ENCODE measurements at regions not wholly inside any gene's neighbourhood (a gene's known extent, or its start where the extent isn't known, plus 50 kb on each side); places are given as distances from the start of the nearest gene placed in this dataset.

DNA sequence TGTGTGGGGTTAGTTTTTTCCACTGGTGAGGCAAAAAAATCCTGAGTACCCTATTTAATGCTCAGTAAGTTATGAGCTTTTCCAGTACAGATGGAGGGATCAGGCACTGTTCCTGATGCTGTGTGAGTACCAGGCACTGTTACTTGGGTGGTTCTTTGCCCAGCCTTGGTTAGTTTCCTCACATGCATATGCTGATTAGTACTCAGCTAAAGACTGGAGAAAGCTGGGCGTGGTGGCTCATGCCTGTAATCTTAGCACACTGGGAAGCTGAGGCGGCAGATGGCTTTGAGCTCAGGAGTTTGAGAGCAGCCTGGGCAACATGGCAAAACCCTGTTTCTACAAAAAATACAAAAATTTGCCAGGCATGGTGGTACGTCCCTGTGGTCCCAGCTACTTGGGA, 210.3 kb upstream of the SGO1 start:
- no peak for TF ChIP-seq CTCF (IDR thresholded peaks at IDR 0.05; ENCODE audit: borderline replicate concordance, control extremely low read depth, extremely low read depth, insufficient read depth, missing control alignments)
- in situ Hi-C loops (cut with MboI; ENCODE audit: low sequenced_read_pairs, unreplicated experiment) = no loop called here
- DNase-seq (ENCODE audit: low spot score) = no peak

DNA sequence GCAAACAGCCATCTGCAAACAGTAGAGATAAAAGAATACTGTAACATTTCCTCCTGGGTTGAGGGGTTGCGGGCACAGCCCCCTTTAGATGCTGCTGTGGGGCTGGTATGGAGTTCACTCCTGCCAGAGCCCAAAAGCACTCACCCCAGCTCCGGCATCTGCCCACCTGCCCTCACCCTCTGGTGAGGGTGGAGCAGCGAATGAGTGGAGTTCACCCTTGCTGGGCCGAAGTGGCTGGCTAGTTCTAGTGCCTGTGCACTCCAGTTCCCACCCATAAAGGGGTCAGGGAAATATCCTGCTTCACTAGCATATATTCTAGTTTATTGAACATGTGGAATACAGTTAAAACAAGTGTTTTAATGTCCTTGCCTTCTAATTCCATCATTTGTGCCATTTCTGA, 209.7 kb upstream of the SGO1 start:
- in situ Hi-C loops (cut with MboI; ENCODE audit: low sequenced_read_pairs, unreplicated experiment) = no loop called here

GRCh38 chr3:20394243-20394642, 208.2 kb upstream of the SGO1 start:
- no peak for DNase-seq (ENCODE audit: low spot score)
- no peak for TF ChIP-seq CTCF (IDR thresholded peaks at IDR 0.05; ENCODE audit: borderline replicate concordance, control extremely low read depth, extremely low read depth, insufficient read depth, missing control alignments)
- in situ Hi-C loops (cut with MboI; ENCODE audit: low sequenced_read_pairs, unreplicated experiment) = no loop called here

More for the DNA sequence above, 209.7 kb upstream of the SGO1 start:
- TF ChIP-seq CTCF (IDR thresholded peaks at IDR 0.05; ENCODE audit: borderline replicate concordance, control extremely low read depth, extremely low read depth, insufficient read depth, missing control alignments) = no peak
- no peak for DNase-seq (ENCODE audit: low spot score)

DNA sequence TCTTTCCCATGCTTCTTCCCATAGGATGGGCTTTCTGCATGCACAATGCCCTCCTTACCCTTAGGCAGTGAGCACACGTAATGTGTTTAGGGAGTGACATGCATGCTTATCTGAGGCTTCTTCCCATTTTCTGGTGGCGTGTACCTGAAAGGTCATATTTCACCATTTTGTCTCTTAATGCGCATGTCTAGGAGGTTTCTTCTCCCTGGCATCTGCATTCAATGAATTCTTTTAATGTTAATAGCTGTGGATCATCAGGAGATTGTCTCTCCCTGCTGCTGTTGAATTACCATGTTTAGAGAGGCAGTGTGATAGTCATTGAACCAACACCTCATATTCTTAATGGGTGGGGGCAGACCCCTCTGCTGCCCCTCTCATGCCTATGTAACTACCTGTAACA, 205.6 kb upstream of the SGO1 start:
- in situ Hi-C loops (cut with MboI; ENCODE audit: low sequenced_read_pairs, unreplicated experiment) = no loop called here
- no peak for DNase-seq (ENCODE audit: low spot score)
- no peak for TF ChIP-seq CTCF (IDR thresholded peaks at IDR 0.05; ENCODE audit: borderline replicate concordance, control extremely low read depth, extremely low read depth, insufficient read depth, missing control alignments)

DNA sequence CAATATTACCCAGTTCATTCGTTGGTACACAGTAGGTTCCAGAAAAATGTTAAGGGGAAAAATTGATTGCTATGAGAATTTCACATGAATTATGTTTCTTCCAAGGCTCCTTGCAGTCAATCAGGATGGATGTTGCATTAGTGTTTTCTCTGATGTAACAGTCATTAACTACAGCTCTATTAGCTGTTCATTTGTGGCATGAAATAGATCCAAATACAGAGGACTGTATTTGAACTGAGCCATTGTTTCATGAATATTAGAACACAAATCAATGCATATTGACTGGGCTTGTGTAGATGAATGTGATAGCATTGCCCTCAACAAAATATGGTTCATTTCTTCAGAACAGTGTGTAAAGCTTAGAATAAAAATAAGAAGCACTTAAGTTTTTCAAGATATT, 203.0 kb upstream of the SGO1 start:
- in situ Hi-C loops (cut with MboI; ENCODE audit: low sequenced_read_pairs, unreplicated experiment) = no loop called here
- no peak for TF ChIP-seq CTCF (IDR thresholded peaks at IDR 0.05; ENCODE audit: borderline replicate concordance, control extremely low read depth, extremely low read depth, insufficient read depth, missing control alignments)

DNA sequence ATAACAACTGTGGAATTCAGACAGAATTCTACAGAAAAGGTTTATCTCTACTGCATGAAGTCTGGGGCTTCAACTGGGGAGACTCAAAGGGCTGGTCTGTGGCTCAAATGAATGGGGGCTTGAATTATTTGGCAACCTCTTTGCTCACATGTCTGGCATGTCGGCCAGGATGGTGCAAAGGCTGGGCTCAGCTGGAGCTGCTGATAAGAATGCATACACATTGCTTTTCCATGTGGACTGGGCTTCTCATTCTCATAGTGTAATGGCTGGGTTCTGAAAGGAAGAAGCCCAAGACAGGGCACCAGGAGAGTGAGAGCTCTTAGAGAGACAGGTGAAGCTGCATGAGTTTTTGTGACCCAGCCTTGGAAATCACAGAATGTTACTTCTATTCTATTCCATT, 194.3 kb upstream of the SGO1 start:
- in situ Hi-C loops (cut with MboI; ENCODE audit: low sequenced_read_pairs, unreplicated experiment) = no loop called here
- no peak for TF ChIP-seq CTCF (IDR thresholded peaks at IDR 0.05; ENCODE audit: borderline replicate concordance, control extremely low read depth, extremely low read depth, insufficient read depth, missing control alignments)

More for the DNA sequence above, 203.0 kb upstream of the SGO1 start:
- no peak for DNase-seq (ENCODE audit: low spot score)

GRCh38 chr3:20378315-20378714, 192.3 kb upstream of the SGO1 start:
- TF ChIP-seq CTCF (IDR thresholded peaks at IDR 0.05; ENCODE audit: borderline replicate concordance, control extremely low read depth, extremely low read depth, insufficient read depth, missing control alignments) = no peak
- no peak for DNase-seq (ENCODE audit: low spot score)
- in situ Hi-C loops (cut with MboI; ENCODE audit: low sequenced_read_pairs, unreplicated experiment) = no loop called here

More for the DNA sequence above, 194.3 kb upstream of the SGO1 start:
- no peak for DNase-seq (ENCODE audit: low spot score)

Data from GM13976 (cell line).